ENCODE measurements at regions not wholly inside any gene's neighbourhood (a gene's known extent, or its start where the extent isn't known, plus 50 kb on each side); places are given as distances from the start of the nearest gene placed in this dataset.

DNA sequence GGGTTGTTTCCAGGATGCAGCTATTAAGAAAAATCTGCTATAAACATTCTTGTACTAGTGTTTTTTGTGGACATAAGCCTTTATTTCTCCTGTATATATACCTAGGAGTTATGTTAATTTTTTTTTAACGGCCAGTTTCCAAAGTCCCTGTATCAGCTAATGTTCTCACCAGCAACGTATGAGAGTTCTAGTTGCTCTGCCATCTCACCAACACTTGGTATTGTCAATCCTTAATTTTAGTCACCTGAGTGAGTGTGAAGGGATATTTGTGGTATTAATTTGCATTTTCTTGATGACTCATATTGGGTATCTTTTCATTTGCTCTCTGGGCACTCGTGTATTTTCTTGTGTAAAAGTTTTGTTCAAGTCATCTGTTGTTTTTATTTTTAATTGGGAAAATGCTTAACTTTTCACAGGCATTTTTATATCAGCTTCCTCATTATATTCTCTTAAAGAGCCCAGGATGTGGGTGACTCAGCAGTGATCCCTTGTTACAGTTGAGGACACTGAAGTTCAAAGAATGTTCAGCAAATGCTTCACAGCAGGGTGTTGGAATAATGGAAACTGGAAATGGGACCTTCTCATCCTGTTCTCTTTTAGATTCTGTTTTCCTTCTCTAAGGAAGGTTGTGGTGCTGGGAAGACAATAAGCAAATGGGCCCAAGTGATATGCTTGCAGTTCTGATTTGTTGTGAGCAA, 176.3 kb upstream of the PRNP start:
- DNase-seq, result no peak

DNA sequence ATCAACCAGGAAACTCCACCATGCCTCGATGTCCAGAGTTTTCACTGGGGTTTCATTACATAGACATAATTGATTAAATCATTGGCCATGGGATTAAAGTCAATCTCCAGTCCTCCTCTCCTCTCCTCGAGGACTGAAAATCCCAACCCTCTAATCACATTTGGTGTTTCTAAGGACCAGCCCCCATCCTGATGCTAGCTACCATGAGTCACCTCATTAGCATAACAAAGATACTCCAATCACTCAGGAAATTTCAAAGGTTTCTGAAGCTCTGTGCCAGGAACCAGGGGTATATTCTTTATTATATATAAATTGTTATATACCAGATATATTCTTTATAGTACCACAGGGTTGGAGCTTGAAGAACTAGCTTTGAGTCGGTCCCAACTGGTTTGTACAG, 177.5 kb upstream of the PRNP start:
- no peak for DNase-seq

DNA sequence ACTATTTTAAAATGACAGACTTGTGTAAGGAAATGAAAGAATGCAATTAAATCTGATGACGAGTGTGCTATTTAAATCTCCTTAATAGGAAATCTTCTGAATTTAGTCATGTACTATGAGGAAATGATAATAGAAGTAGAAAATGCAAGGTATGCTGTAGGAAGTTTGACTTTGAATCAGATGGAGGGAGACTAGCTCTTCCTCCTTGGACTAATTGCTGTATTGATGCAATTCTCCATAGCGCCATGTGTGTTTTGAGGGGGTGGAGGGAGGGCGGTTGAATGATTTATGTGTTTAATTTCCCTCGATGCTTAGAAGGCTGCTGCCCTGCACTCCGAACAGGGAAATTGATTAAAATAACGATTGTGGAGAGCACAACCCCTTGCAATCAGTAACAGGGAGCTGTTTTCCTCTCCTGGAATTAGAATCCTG, 179.0 kb upstream of the PRNP start:
- no peak for DNase-seq

- DNase-seq, result no peak
These were observed 181.4 kb upstream of the PRNP start for GRCh38 chr20:4504814-4505213.

DNA sequence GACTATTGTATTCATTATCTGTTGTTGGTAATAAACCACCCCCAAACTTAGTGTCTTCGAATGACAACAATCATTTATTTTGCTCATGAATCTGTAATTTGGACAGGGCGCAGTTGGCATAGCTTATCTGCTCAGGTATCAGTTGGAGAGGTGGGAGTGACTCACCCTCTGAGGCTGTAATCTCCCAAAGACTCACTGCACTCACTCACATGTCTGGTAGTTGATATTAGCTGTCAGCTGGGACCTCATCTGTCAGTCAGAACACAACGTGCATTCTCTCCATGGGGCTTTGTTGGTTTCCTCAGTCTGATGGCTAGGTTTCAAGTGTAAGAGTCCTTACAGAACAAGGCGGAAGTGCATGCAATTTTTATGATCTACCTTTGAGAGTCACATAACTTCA, 183.5 kb upstream of the PRNP start:
- DNase-seq, result no peak

- DNase-seq, result no peak
These were observed 192.9 kb upstream of the PRNP start for GRCh38 chr20:4493386-4493785.

- no peak for DNase-seq
These were observed 194.6 kb upstream of the PRNP start for GRCh38 chr20:4491643-4492042.

DNA sequence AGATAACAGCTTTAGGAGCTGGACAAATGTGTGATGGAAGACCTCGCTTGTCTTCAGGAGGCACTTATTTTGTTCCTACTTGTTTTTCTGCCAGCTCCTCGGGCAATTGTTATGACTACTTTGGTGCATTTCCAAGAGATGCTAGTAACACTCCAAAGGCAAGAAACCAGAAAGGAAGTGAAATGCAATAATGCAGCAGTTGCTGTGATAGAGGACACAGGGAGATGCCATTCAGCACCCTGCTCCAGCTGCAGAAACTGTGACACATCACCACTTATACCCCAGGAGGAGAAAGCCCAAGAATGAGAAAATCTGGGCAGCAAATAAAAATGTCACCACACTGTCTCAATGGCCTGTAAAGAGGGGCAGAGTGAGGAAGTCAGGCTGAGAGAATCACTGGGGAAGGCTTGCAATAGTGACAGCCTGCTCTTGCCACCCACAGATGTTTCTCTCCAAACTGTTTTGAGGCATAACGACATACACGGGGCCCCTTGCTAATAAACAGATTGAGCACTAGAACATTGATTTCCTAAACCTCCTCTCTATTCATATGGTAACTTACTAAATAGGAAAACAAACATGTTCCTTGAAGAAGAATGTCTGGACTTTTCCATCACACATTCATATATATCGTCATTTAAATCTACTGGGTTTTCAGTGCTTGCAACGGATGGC, 195.5 kb upstream of the PRNP start:
- no peak for DNase-seq

DNA sequence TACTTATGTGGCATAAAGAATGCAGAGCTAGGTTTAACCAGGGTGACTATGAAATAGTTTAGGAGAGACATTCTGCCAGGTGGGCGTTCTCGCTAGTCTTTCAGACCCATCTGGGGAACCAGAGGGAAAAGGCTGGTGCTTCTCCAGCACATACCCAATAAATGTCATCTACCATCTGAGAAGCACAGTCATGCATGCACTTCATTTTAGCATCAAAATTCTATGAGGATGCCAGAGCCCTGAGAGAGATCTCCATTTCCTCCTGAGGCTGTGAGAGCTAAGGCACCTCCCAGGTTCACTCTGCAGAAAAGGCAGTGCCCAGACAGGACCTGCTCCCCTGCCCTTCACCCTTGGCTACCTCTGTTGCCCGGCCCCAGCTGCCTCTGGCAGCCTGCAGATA, 196.2 kb upstream of the PRNP start:
- no peak for DNase-seq

GRCh38 chr20:4488407-4489339, 197.6 kb upstream of the PRNP start:
- DNase-seq, result no peak

- DNase-seq, result no peak
These were observed 201.8 kb upstream of the PRNP start for GRCh38 chr20:4484379-4484997.

DNA sequence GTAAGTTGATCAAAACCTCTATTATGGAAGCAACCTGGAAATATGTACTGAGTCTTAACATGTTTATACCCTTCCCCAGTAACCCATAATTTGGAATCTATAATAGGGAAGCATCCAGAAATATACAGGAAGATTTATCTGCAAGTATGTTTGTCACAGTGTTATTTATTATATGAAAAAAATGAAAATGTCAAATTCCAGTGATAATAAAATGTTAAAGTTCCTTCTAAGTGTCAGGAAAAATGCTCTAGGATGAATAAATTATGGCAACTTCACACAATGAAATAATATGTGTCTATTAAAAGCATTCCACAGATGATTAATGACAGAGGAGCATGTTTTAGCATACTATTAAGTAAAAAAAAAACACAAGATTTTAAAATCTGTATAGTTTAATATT, 202.3 kb upstream of the PRNP start:
- no peak for DNase-seq

DNA sequence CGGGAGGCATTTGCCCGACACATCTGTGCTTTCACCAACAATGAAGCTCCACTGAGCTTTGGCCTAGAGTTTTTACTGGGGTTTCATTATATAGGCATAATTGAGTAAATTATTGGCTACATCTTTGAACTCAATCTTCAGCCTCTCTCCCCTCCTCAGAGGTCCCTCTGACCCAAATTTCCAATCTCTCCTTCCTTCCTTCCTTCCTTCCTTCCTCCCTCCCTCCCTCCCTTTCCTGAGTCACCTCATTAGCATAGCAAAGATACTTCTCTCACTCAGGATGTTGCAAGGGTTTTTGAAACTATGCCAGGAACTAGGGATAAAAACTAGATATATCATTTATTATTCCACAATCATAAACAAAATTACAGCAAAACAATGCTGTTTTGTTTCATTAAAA, 202.8 kb upstream of the PRNP start:
- no peak for DNase-seq

DNA sequence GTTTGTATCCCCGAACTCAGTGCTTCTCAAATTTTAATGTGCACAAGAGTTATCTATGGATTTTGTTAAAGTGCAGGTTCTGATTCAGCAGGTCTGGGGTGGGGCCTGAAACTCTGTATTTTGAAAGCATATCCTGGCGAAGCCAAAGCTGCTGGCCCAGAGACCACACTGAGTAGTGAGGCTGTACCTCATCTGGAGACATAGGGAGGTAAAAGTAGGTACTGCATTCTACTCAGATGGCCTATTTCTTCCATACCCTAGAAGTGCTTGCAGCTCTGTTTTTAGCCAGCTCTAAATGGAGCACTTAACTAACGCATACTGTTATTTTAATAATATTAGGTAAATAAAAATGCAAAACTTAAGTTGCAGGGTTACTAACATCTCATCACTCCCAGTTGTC, 206.2 kb upstream of the PRNP start:
- no peak for DNase-seq

GRCh38 chr20:4476903-4477500, 209.3 kb upstream of the PRNP start:
- no peak for DNase-seq

DNA sequence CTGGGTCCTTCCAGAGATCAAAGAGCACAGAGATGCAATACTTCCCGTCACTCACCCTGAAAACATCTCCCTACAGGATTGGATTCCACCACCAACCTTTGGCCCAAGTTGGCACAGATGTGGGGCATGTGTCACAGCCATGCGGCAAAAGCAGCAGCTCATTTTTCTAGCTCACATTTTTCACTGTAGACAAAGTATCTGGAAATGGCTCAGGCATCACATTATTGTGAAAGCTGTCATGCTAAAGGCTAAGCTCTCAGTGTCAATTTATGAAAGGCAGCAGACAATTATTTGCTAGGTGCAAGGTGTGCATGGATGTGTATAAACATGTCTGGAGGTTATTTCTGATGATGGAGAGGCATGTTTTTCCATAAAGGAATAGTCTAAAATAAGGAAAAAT, 213.3 kb upstream of the PRNP start:
- no peak for DNase-seq

GRCh38 chr20:4471221-4471620, 215.0 kb upstream of the PRNP start:
- DNase-seq, result no peak

DNA sequence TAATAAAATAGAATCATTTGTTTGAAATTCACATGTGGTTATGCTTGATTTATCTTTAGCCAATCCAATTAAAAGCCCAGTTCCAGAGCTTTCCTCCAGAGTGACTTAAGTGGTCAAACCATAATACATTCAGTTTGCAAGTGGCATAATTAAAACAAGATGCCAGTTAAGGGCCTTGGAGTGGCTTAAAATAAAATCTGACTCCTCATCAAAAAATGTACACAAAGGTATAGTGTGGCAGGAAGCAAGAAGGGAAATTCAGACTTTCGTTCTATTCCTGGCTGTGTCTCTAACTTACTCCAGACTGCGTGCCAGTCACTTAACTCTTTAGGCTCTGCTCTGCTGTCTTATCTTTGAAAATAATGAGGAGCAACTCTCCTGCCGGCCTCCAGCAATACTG, 215.9 kb upstream of the PRNP start:
- no peak for DNase-seq

DNA sequence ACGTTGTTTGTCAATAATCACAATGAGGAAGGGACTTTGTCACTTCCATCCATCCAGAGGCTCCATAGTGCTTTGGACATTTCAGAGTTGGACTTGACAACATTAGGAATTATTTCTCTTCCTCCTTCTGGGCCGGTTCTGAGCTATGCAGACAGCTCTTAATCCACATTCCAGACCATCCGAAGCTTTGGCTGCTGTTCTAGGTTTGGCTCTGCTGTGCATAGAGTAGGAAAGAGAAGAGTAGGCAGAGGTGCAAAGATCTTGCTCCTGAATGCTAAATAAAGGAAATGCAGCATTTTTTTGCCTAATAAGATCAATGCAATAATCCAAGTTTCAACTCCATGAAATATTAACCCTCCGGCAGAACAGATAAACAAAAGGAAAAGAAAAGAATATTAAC, 216.3 kb upstream of the PRNP start:
- DNase-seq, result no peak

DNA sequence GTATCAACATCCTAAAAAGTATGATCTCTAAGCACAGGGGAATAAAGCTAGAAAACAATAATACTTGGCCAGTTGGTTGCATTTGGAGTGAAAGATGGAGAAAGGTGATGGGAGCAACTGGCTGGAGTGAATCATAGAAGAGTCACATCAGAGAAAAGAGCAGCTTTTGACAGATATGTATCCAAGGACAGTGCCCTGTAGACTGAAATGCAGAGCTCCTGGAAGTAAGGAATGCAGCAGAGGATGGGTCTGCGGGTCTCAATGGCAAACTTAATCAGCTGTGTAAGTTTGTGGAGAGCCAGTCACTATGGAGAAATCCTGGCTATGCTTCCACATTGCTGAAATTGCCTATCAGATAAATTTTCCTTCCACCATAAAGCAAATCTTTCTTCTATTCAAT, 218.1 kb upstream of the PRNP start:
- DNase-seq, result no peak

- no peak for DNase-seq
These were observed 216.9 kb upstream of the ADRA1D start for GRCh38 chr20:4465855-4466545.

DNA sequence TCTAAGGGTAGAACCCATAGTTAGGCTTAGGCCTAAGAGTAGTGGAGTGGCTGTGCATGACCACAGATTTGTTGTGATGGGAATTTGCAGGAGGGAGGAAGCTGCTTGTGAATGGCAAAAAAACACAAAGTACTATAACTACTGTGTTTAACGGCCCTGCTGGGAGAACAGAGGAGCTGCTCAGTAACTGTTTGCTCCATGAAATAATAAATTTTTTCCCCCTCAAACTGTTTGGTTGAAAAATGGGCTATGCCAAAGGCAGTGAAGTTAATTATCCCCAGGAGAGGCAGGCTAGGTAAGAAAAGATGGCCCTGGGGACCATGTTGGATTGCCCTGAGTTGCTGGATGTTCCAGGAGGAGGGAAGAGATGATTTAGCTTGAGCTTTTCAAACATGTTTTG, 216.1 kb upstream of the ADRA1D start:
- no peak for DNase-seq

All from stimulated activated CD4-positive, alpha-beta T cell treated with anti-CD3 and anti-CD28 coated beads, Interleukin-4, amount 100 ng/mL, for 4 hours (primary cell).